Endothelial cell of umbilical vein (primary cell): ENCODE measurements at regions not wholly inside any gene's neighbourhood (a gene's known extent, or its start where the extent isn't known, plus 50 kb on each side); places are given as distances from the start of the nearest gene placed in this dataset.
A peak's percentile ranks its signal among the peaks of the same experiment; 100 is the strongest.

Experiments used
- BruUV-seq: library from RNA; stranded (reverse); fragments of 400-500 nt; replicated peaks from 2 replicates; lab custom pipeline; 2021; lab: Mats Ljungman, UMichigan
- CTCF ChIA-PET: fragments of 300-600, 350-600 bp; sonication (Branson Sonifier 250); formaldehyde crosslinking; loops from one replicate; lab custom pipeline; 2021; ENCODE audit warnings: antibody characterized with exemption, inconsistent platforms; lab: Charles Lee
- POLR2A ChIA-PET: fragments of 300-600, 350-600 bp; sonication (Branson Sonifier 250); formaldehyde crosslinking; loops from one replicate; lab custom pipeline; 2021; ENCODE audit warnings: antibody characterized with exemption, inconsistent platforms; lab: Charles Lee
- DNase-seq: peaks from one replicate; pipeline ENCODE4 v3.0.0-alpha.2; 2011; ENCODE audit warnings: low read depth, low spot score
- FAIRE-seq: peaks from 2 replicates; lab custom pipeline; 2011; peaks lifted over from hg19 to GRCh38; lab: Jason Lieb, UNC
- H2AFZ ChIP-seq: 2 replicates; pipeline ENCODE4 v1.6.0; 2012; ENCODE audit warnings: low read depth, low read length, control low read depth, inconsistent platforms
- H3K27ac ChIP-seq: 2 replicates; pipeline ENCODE4 v1.5.1; 2011; ENCODE audit warnings: low read depth, mild to moderate bottlenecking, control low read depth, low read length, moderate library complexity; ENCODE audit not compliant: insufficient read depth
- H3K27me3 ChIP-seq, 2 experiments: 2 replicates each; pipeline versions ENCODE4 v1.6.0 to v1.6.1; 2011; ENCODE audit warnings: low read length in 2 of 2, mixed read lengths in 1 of 2; ENCODE audit not compliant: control insufficient read depth in 2 of 2, insufficient read depth in 2 of 2
- H3K36me3 ChIP-seq, 2 experiments: 2 replicates in 1 of 2; 3 replicates in 1 of 2; pipeline ENCODE4 v1.5.1; 2011; ENCODE audit warnings: low read length in 2 of 2, mild to moderate bottlenecking in 1 of 2, moderate library complexity in 1 of 2; ENCODE audit not compliant: control insufficient read depth in 2 of 2, insufficient read depth in 2 of 2; ENCODE audit errors: extremely low read depth in 1 of 2
- H3K4me1 ChIP-seq: 3 replicates; pipeline ENCODE4 v1.5.1; 2011; ENCODE audit warnings: mild to moderate bottlenecking, low read length; ENCODE audit not compliant: control insufficient read depth, insufficient read depth; ENCODE audit errors: extremely low read depth
- H3K4me2 ChIP-seq: 2 replicates; pipeline ENCODE4 v1.6.1; 2011; ENCODE audit warnings: low read length, control low read depth, mixed read lengths; ENCODE audit not compliant: insufficient read depth
- H3K4me3 ChIP-seq, 3 experiments: fragments of 200-600 bp in 1 of 3; sonication (generic), shearing (Covaris generic) in 1 of 3; replicated peaks in 1 of 3; 2 replicates each; pipeline ENCODE4 v1.5.1; 2011 to 2016; ENCODE audit warnings: control low read depth in 3 of 3, low read length in 3 of 3, mild to moderate bottlenecking in 2 of 3, inconsistent platforms in 1 of 3, low read depth in 1 of 3, moderate library complexity in 1 of 3; ENCODE audit not compliant: insufficient read depth in 1 of 3
- H3K79me2 ChIP-seq: 2 replicates; pipeline ENCODE4 v1.6.0; 2012; ENCODE audit warnings: low read length, inconsistent platforms; ENCODE audit not compliant: control insufficient read depth, insufficient read depth
- H3K9ac ChIP-seq: replicated peaks from 2 replicates; pipeline ENCODE3; 2011; ENCODE audit warnings: low read length, control low read depth; ENCODE audit not compliant: insufficient read depth; ENCODE audit errors: extremely low read depth
- H3K9me1 ChIP-seq: replicated peaks from 3 replicates; pipeline ENCODE4 v1.6.0; 2011; ENCODE audit warnings: mild to moderate bottlenecking, low read length; ENCODE audit not compliant: control insufficient read depth, insufficient read depth; ENCODE audit errors: extremely low read depth
- H3K9me3 ChIP-seq: replicated peaks from 2 replicates; pipeline ENCODE4 v1.5.1; 2012; ENCODE audit warnings: low read length, inconsistent platforms; ENCODE audit not compliant: control insufficient read depth, insufficient read depth
- H4K20me1 ChIP-seq: replicated peaks from 2 replicates; pipeline ENCODE3; 2011; ENCODE audit warnings: mild to moderate bottlenecking, low read length; ENCODE audit not compliant: control insufficient read depth, insufficient read depth; ENCODE audit errors: extremely low read depth
- EZH2 ChIP-seq: IDR thresholded peaks from 2 replicates; pipeline ENCODE4 v1.6.1; 2012; ENCODE audit warnings: borderline replicate concordance, low read depth, mild to moderate bottlenecking, moderate library complexity, low read length, inconsistent platforms; ENCODE audit not compliant: severe bottlenecking
- dilution Hi-C: fragments of 300-500 bp; cut with MboI; formaldehyde crosslinking; loops from one replicate; pipeline ENCODE4 v1.15.0; 2019; ENCODE audit warnings: low sequenced_read_pairs; ENCODE audit not compliant: extremely low pct_ligation_motif_present
- intact Hi-C: fragments of 100-400 bp; cut with micrococcal nuclease; formaldehyde crosslinking; loops from one replicate; pipeline ENCODE4 v1.10.0; 2022
- TF ChIP-seq, protein P1 (sequence below), 2 donors: IDR thresholded peaks; 1 replicate in 1 of 2; 2 replicates in 1 of 2; pipeline ENCODE4 v1.5.1; 2011; ENCODE audit warnings: low read length in 2 of 2, mild to moderate bottlenecking in 2 of 2, moderate library complexity in 2 of 2, control low read depth in 1 of 2, inconsistent platforms in 1 of 2, low read depth in 1 of 2; ENCODE audit not compliant: insufficient read depth in 1 of 2; ENCODE audit errors: extremely low read depth in 1 of 2

DNA sequence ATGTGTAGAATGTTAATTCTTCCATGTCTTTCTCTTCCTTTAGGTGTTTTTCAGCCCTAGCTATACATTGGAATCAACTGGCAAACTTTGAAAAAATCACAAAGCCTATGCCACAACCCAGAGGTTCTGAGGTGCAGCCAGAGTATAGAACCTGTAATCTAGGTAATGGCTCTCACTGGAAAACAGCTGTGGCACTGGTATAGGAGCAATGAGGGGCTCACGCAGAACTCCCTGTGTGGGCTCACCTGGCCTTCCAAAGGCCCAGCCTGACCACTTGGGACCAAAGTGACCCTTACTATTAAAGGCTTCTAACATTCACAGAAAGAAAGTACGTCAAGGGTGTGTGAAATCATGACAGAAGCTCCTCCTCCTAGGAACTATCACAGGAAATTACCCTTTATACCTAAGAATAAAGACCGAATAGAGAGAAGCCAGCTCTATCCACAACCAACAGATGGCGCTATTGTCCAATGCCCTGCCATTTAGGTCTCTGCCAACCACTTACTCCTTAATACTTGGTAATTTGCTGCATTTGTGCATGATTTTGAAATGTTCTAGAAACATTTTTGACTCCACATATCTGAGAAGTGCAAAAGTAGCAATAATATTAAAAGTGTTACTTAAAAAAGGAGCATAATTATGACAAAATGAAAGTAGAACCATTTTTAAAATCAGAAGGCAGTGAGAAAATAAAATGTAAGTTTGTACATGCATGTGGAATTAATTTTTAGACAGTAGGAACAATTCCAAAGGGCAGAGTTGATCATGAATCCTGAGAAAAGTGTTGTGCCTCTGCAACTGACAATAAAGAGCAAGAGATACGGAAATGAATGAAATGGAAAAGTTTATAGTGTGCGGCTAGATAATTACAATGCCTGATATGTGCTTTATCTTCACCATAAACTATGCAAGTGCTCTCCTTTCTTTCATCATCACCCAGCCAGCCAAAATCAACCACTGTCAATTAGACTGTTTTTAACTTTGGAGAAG, 93.1 kb upstream of the HAO2 start:
- peak; percentile 63 for DNase-seq
- ChIA-PET POLR2A (interaction anchor here (0.5 kb wide), 1 partner anchor 37 kb away, joined by 6 read pairs; no protein-coding TSS in a partner anchor), CTCF (interaction anchor here (0.6 to 3.5 kb wide), 61 partner anchors 8 to 1256 kb away, joined by 3 to 70 read pairs (median 5); partner anchors contain the start of genes HAO2 and WARS2)
- no peak overlapping the region for H3K9ac ChIP-seq
- FAIRE-seq: peak; percentile 84
- no peaks in the 10 kb centered on the region for H3K9me1 ChIP-seq
- H3K9me3 ChIP-seq: no peaks in the 10 kb centered on the region
- H2AFZ ChIP-seq: no peak overlapping the region
- H3K27me3 ChIP-seq: peaks cover 9 to 18% of the 10 kb centered on the region in 2 experiments
- H3K4me2 ChIP-seq: no peak overlapping the region
- H3K27ac ChIP-seq: no peak overlapping the region
- no TSS peak for BruUV-seq
- no peaks in the 10 kb centered on the region for H3K36me3 ChIP-seq
- no peaks in the 10 kb centered on the region for H3K79me2 ChIP-seq
- dilution Hi-C loops (no loop called here), intact Hi-C loops (loop anchor here (1.0 to 10.0 kb wide), 7 partner anchors 52 to 399 kb away; partner anchors contain the start of gene WARS2)
- no peak overlapping the region for H3K4me3 ChIP-seq
- H3K4me1 ChIP-seq: peaks cover 16% of the 10 kb centered on the region
- no peaks in the 10 kb centered on the region for H4K20me1 ChIP-seq
- TF ChIP-seq, protein P1, sequence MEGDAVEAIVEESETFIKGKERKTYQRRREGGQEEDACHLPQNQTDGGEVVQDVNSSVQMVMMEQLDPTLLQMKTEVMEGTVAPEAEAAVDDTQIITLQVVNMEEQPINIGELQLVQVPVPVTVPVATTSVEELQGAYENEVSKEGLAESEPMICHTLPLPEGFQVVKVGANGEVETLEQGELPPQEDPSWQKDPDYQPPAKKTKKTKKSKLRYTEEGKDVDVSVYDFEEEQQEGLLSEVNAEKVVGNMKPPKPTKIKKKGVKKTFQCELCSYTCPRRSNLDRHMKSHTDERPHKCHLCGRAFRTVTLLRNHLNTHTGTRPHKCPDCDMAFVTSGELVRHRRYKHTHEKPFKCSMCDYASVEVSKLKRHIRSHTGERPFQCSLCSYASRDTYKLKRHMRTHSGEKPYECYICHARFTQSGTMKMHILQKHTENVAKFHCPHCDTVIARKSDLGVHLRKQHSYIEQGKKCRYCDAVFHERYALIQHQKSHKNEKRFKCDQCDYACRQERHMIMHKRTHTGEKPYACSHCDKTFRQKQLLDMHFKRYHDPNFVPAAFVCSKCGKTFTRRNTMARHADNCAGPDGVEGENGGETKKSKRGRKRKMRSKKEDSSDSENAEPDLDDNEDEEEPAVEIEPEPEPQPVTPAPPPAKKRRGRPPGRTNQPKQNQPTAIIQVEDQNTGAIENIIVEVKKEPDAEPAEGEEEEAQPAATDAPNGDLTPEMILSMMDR (IDR thresholded peaks at IDR 0.05; ENCODE audit: extremely low read depth in 1 of 2, insufficient read depth in 1 of 2, low read depth in 1 of 2, low read length in 2 of 2): peak; percentile 84 to 87
- no peak for TF ChIP-seq EZH2
